Endothelial cell of umbilical vein (primary cell): ENCODE measurements at regions not wholly inside any gene's neighbourhood (a gene's known extent, or its start where the extent isn't known, plus 50 kb on each side); places are given as distances from the start of the nearest gene placed in this dataset.

ENCODE experiments used
- BruUV-seq: library from RNA; stranded (reverse); fragments of 400-500 nt; replicated peaks from 2 replicates; lab custom pipeline; 2021; lab: Mats Ljungman, UMichigan
- CTCF ChIA-PET: fragments of 300-600, 350-600 bp; sonication (Branson Sonifier 250); formaldehyde crosslinking; loops from one replicate; lab custom pipeline; 2021; ENCODE audit warnings: antibody characterized with exemption, inconsistent platforms; lab: Charles Lee
- POLR2A ChIA-PET: fragments of 300-600, 350-600 bp; sonication (Branson Sonifier 250); formaldehyde crosslinking; loops from one replicate; lab custom pipeline; 2021; ENCODE audit warnings: antibody characterized with exemption, inconsistent platforms; lab: Charles Lee
- DNase-seq: peaks from one replicate; pipeline ENCODE4 v3.0.0-alpha.2; 2011; ENCODE audit warnings: low read depth, low spot score
- FAIRE-seq: peaks from 2 replicates; lab custom pipeline; 2011; peaks lifted over from hg19 to GRCh38; lab: Jason Lieb, UNC
- H2AFZ ChIP-seq: 2 replicates; pipeline ENCODE4 v1.6.0; 2012; ENCODE audit warnings: low read depth, low read length, control low read depth, inconsistent platforms
- H3K27ac ChIP-seq: 2 replicates; pipeline ENCODE4 v1.5.1; 2011; ENCODE audit warnings: low read depth, mild to moderate bottlenecking, control low read depth, low read length, moderate library complexity; ENCODE audit not compliant: insufficient read depth
- H3K27me3 ChIP-seq, 2 experiments: 2 replicates each; pipeline versions ENCODE4 v1.6.0 to v1.6.1; 2011; ENCODE audit warnings: low read length in 2 of 2, mixed read lengths in 1 of 2; ENCODE audit not compliant: control insufficient read depth in 2 of 2, insufficient read depth in 2 of 2
- H3K36me3 ChIP-seq, 2 experiments: 2 replicates in 1 of 2; 3 replicates in 1 of 2; pipeline ENCODE4 v1.5.1; 2011; ENCODE audit warnings: low read length in 2 of 2, mild to moderate bottlenecking in 1 of 2, moderate library complexity in 1 of 2; ENCODE audit not compliant: control insufficient read depth in 2 of 2, insufficient read depth in 2 of 2; ENCODE audit errors: extremely low read depth in 1 of 2
- H3K4me1 ChIP-seq: 3 replicates; pipeline ENCODE4 v1.5.1; 2011; ENCODE audit warnings: mild to moderate bottlenecking, low read length; ENCODE audit not compliant: control insufficient read depth, insufficient read depth; ENCODE audit errors: extremely low read depth
- H3K4me2 ChIP-seq: 2 replicates; pipeline ENCODE4 v1.6.1; 2011; ENCODE audit warnings: low read length, control low read depth, mixed read lengths; ENCODE audit not compliant: insufficient read depth
- H3K4me3 ChIP-seq, 3 experiments: fragments of 200-600 bp in 1 of 3; sonication (generic), shearing (Covaris generic) in 1 of 3; replicated peaks in 1 of 3; 2 replicates each; pipeline ENCODE4 v1.5.1; 2011 to 2016; ENCODE audit warnings: control low read depth in 3 of 3, low read length in 3 of 3, mild to moderate bottlenecking in 2 of 3, inconsistent platforms in 1 of 3, low read depth in 1 of 3, moderate library complexity in 1 of 3; ENCODE audit not compliant: insufficient read depth in 1 of 3
- H3K79me2 ChIP-seq: 2 replicates; pipeline ENCODE4 v1.6.0; 2012; ENCODE audit warnings: low read length, inconsistent platforms; ENCODE audit not compliant: control insufficient read depth, insufficient read depth
- H3K9ac ChIP-seq: replicated peaks from 2 replicates; pipeline ENCODE3; 2011; ENCODE audit warnings: low read length, control low read depth; ENCODE audit not compliant: insufficient read depth; ENCODE audit errors: extremely low read depth
- H3K9me1 ChIP-seq: replicated peaks from 3 replicates; pipeline ENCODE4 v1.6.0; 2011; ENCODE audit warnings: mild to moderate bottlenecking, low read length; ENCODE audit not compliant: control insufficient read depth, insufficient read depth; ENCODE audit errors: extremely low read depth
- H3K9me3 ChIP-seq: replicated peaks from 2 replicates; pipeline ENCODE4 v1.5.1; 2012; ENCODE audit warnings: low read length, inconsistent platforms; ENCODE audit not compliant: control insufficient read depth, insufficient read depth
- H4K20me1 ChIP-seq: replicated peaks from 2 replicates; pipeline ENCODE3; 2011; ENCODE audit warnings: mild to moderate bottlenecking, low read length; ENCODE audit not compliant: control insufficient read depth, insufficient read depth; ENCODE audit errors: extremely low read depth
- CTCF ChIP-seq, 2 donors: IDR thresholded peaks; 1 replicate in 1 of 2; 2 replicates in 1 of 2; pipeline ENCODE4 v1.5.1; 2011; ENCODE audit warnings: low read length in 2 of 2, mild to moderate bottlenecking in 2 of 2, moderate library complexity in 2 of 2, control low read depth in 1 of 2, inconsistent platforms in 1 of 2, low read depth in 1 of 2; ENCODE audit not compliant: insufficient read depth in 1 of 2; ENCODE audit errors: extremely low read depth in 1 of 2
- EZH2 ChIP-seq: IDR thresholded peaks from 2 replicates; pipeline ENCODE4 v1.6.1; 2012; ENCODE audit warnings: borderline replicate concordance, low read depth, mild to moderate bottlenecking, moderate library complexity, low read length, inconsistent platforms; ENCODE audit not compliant: severe bottlenecking
- FOS ChIP-seq: IDR thresholded peaks from 2 replicates; pipeline ENCODE4 v1.6.1; 2011; ENCODE audit warnings: mild to moderate bottlenecking, low read length, moderate library complexity, borderline replicate concordance; ENCODE audit not compliant: insufficient read depth
- GATA2 ChIP-seq: IDR thresholded peaks from 2 replicates; pipeline ENCODE4 v1.7.0; 2011; ENCODE audit warnings: low read depth, mild to moderate bottlenecking, moderate library complexity, mixed read lengths, low read length; ENCODE audit not compliant: insufficient read length, insufficient read depth
- JUN ChIP-seq: IDR thresholded peaks from 2 replicates; pipeline ENCODE4 v1.6.1; 2011; ENCODE audit warnings: borderline replicate concordance, low read depth; ENCODE audit not compliant: insufficient read length, insufficient read depth
- MAX ChIP-seq: IDR thresholded peaks from 2 replicates; pipeline ENCODE4 v1.6.1; 2011; ENCODE audit not compliant: insufficient read depth, insufficient read length
- MYC ChIP-seq: IDR thresholded peaks from one replicate; pipeline ENCODE4 v1.6.1; 2011; ENCODE audit warnings: mild to moderate bottlenecking, low read depth, low read length
- dilution Hi-C: fragments of 300-500 bp; cut with MboI; formaldehyde crosslinking; loops from one replicate; pipeline ENCODE4 v1.15.0; 2019; ENCODE audit warnings: low sequenced_read_pairs; ENCODE audit not compliant: extremely low pct_ligation_motif_present
- intact Hi-C: fragments of 100-400 bp; cut with micrococcal nuclease; formaldehyde crosslinking; loops from one replicate; pipeline ENCODE4 v1.10.0; 2022

- no peak for DNase-seq
- POLR2A ChIA-PET = no interaction called here
- Histone ChIP-seq H3K4me1 (no peaks in the 10 kb centered on the region), H3K27me3 (no peaks in the 10 kb centered on the region), H2AFZ (no peak overlapping the region), H3K9ac (no peak overlapping the region), H3K9me1 (no peaks in the 10 kb centered on the region), H3K79me2 (no peaks in the 10 kb centered on the region), H3K4me3 (no peak overlapping the region), H3K4me2 (no peak overlapping the region), H3K27ac (no peak overlapping the region), H4K20me1 (no peaks in the 10 kb centered on the region), H3K9me3 (no peaks in the 10 kb centered on the region), H3K36me3 (no peaks in the 10 kb centered on the region)
- BruUV-seq = no TSS peak
- intact Hi-C loops (no loop called here), dilution Hi-C loops (no loop called here)
- TF ChIP-seq CTCF (IDR thresholded peaks at IDR 0.05; ENCODE audit: extremely low read depth in 1 of 2, insufficient read depth in 1 of 2, low read depth in 1 of 2, low read length in 2 of 2) (no peak), MYC (no peak), EZH2 (no peak), GATA2 (no peak), MAX (no peak), JUN (no peak)
- no peak for FAIRE-seq
- CTCF ChIA-PET = no interaction called here
These were observed 384.1 kb downstream of the CDH19 start for GRCh38 chr18:66219817-66220216.

- TF ChIP-seq GATA2 = no peak
- no peak for TF ChIP-seq FOS
- TF ChIP-seq MAX = no peak
- Histone ChIP-seq H3K36me3 (no peaks in the 10 kb centered on the region), H3K4me3 (no peak overlapping the region), H3K9me1 (no peaks in the 10 kb centered on the region), H3K27ac (no peak overlapping the region), H4K20me1 (no peaks in the 10 kb centered on the region), H3K4me2 (no peak overlapping the region), H3K79me2 (no peaks in the 10 kb centered on the region), H3K27me3 (no peaks in the 10 kb centered on the region), H3K9ac (no peak overlapping the region), H3K9me3 (no peaks in the 10 kb centered on the region), H3K4me1 (no peaks in the 10 kb centered on the region), H2AFZ (no peak overlapping the region)
- intact Hi-C loops = no loop called here
- no TSS peak for BruUV-seq
- dilution Hi-C loops = no loop called here
- ChIA-PET POLR2A (no interaction called here), CTCF (no interaction called here)
- no peak for FAIRE-seq
- DNase-seq = no peak
These were observed 392.1 kb downstream of the CDH19 start for GRCh38 chr18:66211749-66212148.
